ENCODE measurements at regions not wholly inside any gene's neighbourhood (a gene's known extent, or its start where the extent isn't known, plus 50 kb on each side); places are given as distances from the start of the nearest gene placed in this dataset.

DNA sequence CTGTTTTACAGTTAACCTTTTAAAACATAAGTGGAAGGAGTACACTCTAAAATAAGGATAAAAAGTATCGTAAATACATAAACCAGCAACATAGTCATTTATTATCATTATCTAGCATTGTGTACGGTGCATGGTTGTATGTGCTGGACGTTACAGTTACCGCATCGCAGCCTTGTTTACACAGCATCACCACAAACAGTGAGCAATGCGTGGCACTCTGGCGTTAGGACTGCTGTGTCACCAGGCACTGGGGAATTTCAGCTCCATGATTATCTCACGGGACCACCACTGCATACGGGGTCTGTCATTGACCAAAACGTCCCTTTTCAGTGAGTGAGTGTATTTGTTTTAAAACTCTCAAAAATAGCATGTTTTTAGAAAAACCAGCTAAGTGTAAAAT is 103.0 kb upstream of the SNTG2 start (continued):
- TF ChIP-seq EZH2 (IDR thresholded peaks at IDR 0.05; ENCODE audit: low read depth, low read length, severe bottlenecking) (no peak), SP1 (IDR thresholded peaks at IDR 0.05; ENCODE audit: low read depth, low read length) (no peak), SUZ12 (IDR thresholded peaks at IDR 0.05; ENCODE audit: low read length) (no peak), NANOG (IDR thresholded peaks at IDR 0.05; ENCODE audit: insufficient read depth, low read depth, low read length, poor library complexity, severe bottlenecking) (no peak), CHD2 (IDR thresholded peaks at IDR 0.05; ENCODE audit: low read length) (no peak)
- TF ChIP-seq, protein P1, sequence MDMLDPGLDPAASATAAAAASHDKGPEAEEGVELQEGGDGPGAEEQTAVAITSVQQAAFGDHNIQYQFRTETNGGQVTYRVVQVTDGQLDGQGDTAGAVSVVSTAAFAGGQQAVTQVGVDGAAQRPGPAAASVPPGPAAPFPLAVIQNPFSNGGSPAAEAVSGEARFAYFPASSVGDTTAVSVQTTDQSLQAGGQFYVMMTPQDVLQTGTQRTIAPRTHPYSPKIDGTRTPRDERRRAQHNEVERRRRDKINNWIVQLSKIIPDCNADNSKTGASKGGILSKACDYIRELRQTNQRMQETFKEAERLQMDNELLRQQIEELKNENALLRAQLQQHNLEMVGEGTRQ (IDR thresholded peaks at IDR 0.05; ENCODE audit: low read length): no peak
